A549 (cell line): ENCODE measurements at regions not wholly inside any gene's neighbourhood (a gene's known extent, or its start where the extent isn't known, plus 50 kb on each side); places are given as distances from the start of the nearest gene placed in this dataset.

Experiments
- CHD2 ChIP-seq: fragments of 150-350 bp; IDR thresholded peaks from 2 replicates; pipeline ENCODE4 v1.6.1; 2014; ENCODE audit warnings: low read length; ENCODE audit not compliant: partially characterized antibody
- HOXB5 ChIP-seq: fragments of 250-450 bp; sonication (Bioruptor Pico); IDR thresholded peaks from 2 replicates; pipeline ENCODE4 v1.5.0; 2020; ENCODE audit warnings: mild to moderate bottlenecking, moderate library complexity
- KDM1A ChIP-seq: fragments of 200-600 bp; sonication (generic); IDR thresholded peaks from 2 replicates; pipeline ENCODE4 v1.6.1; 2016; ENCODE audit warnings: low read depth, mild to moderate bottlenecking
- KDM5A ChIP-seq: fragments of 200-600 bp; sonication (generic); IDR thresholded peaks from 2 replicates; pipeline ENCODE4 v1.6.1; 2016; ENCODE audit warnings: antibody characterized with exemption, mild to moderate bottlenecking
- MAZ ChIP-seq: fragments of 150-350 bp; IDR thresholded peaks from 2 replicates; pipeline ENCODE4 v1.6.1; 2014; ENCODE audit warnings: antibody characterized with exemption, low read depth, low read length, borderline replicate concordance
- NR3C1 ChIP-seq: fragments of >200 bp; sonication (Bioruptor Twin); formaldehyde crosslinking; IDR thresholded peaks from 3 replicates; pipeline ENCODE4 v1.6.1; 2017
- POLR2A ChIP-seq: IDR thresholded peaks from 2 replicates; pipeline ENCODE4 v1.6.1; 2012; ENCODE audit warnings: mild to moderate bottlenecking, low read length
- USF2 ChIP-seq: fragments of 450-650 bp; IDR thresholded peaks from 2 replicates; pipeline ENCODE4 v1.6.1; 2014; ENCODE audit warnings: antibody characterized with exemption
- ZFP36 ChIP-seq: fragments of 450-650 bp; IDR thresholded peaks from 2 replicates; pipeline ENCODE4 v1.6.1; 2014; ENCODE audit warnings: borderline replicate concordance; ENCODE audit not compliant: partially characterized antibody
- ZNF302 ChIP-seq: fragments of 250-450 bp; sonication (Bioruptor Pico); IDR thresholded peaks from 2 replicates; pipeline ENCODE4 v1.9.0; 2021; ENCODE audit warnings: inconsistent platforms, mild to moderate bottlenecking, moderate library complexity
- TF ChIP-seq, protein P1 (sequence below): fragments of >200 bp; sonication (Bioruptor Twin); formaldehyde crosslinking; IDR thresholded peaks from 3 replicates; pipeline ENCODE4 v1.5.1; 2016
- TF ChIP-seq, protein P2 (sequence below): fragments of >200 bp; sonication (Bioruptor Twin); formaldehyde crosslinking; IDR thresholded peaks from 3 replicates; pipeline ENCODE4 v1.6.1; 2016

GRCh38 chr10:65235266-65235665, 1690.6 kb upstream of the LRRTM3 start:
- TF ChIP-seq CHD2 (no peak), USF2 (no peak), KDM1A (no peak), NR3C1 (no peak), MAZ (no peak), ZFP36 (no peak), ZNF302 (CRISPR knock-in tag) (no peak), KDM5A (no peak), HOXB5 (CRISPR knock-in tag) (no peak), POLR2A (no peak)
- TF ChIP-seq, protein P1, sequence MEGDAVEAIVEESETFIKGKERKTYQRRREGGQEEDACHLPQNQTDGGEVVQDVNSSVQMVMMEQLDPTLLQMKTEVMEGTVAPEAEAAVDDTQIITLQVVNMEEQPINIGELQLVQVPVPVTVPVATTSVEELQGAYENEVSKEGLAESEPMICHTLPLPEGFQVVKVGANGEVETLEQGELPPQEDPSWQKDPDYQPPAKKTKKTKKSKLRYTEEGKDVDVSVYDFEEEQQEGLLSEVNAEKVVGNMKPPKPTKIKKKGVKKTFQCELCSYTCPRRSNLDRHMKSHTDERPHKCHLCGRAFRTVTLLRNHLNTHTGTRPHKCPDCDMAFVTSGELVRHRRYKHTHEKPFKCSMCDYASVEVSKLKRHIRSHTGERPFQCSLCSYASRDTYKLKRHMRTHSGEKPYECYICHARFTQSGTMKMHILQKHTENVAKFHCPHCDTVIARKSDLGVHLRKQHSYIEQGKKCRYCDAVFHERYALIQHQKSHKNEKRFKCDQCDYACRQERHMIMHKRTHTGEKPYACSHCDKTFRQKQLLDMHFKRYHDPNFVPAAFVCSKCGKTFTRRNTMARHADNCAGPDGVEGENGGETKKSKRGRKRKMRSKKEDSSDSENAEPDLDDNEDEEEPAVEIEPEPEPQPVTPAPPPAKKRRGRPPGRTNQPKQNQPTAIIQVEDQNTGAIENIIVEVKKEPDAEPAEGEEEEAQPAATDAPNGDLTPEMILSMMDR: no peak
- TF ChIP-seq, protein P2, sequence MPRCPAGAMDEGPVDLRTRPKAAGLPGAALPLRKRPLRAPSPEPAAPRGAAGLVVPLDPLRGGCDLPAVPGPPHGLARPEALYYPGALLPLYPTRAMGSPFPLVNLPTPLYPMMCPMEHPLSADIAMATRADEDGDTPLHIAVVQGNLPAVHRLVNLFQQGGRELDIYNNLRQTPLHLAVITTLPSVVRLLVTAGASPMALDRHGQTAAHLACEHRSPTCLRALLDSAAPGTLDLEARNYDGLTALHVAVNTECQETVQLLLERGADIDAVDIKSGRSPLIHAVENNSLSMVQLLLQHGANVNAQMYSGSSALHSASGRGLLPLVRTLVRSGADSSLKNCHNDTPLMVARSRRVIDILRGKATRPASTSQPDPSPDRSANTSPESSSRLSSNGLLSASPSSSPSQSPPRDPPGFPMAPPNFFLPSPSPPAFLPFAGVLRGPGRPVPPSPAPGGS: no peak
